ENCODE measurements at regions not wholly inside any gene's neighbourhood (a gene's known extent, or its start where the extent isn't known, plus 50 kb on each side); places are given as distances from the start of the nearest gene placed in this dataset.

DNA sequence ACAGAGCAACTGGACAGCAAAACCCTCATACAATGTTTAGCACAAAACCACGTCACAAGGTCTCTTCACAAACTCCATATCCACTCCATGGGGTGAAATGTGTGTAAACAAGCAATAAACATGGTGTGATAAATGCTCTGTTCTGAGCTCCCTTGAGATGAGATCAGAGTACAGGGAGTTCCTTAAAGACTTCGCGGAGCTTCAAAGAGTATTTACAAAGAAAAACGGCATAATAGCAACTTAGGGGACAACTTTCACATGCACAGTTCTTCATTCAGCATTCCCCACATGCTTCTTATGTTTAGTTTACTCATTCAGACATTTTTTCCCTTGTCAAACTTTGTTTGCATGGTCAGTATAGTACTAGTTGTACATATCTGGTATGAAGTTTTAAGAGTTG lies 52.5 kb upstream of the SUCLG2 start:
- peaks cover 22% of the 10 kb centered on the region for H3K4me1 Mint-ChIP-seq (ENCODE audit: low read depth)
- no peaks in the 10 kb centered on the region for H3K27me3 Mint-ChIP-seq
- no peak for DNase-seq (ENCODE audit: low spot score, unreplicated experiment)
- no peak overlapping the region for H3K4me3 Mint-ChIP-seq (ENCODE audit: low read depth)
- H3K27ac Mint-ChIP-seq: peak overlapping the region; percentile 75
- H3K9me3 Mint-ChIP-seq (ENCODE audit: low read depth): peaks cover 3% of the 10 kb centered on the region
- TF ChIP-seq, protein P1, sequence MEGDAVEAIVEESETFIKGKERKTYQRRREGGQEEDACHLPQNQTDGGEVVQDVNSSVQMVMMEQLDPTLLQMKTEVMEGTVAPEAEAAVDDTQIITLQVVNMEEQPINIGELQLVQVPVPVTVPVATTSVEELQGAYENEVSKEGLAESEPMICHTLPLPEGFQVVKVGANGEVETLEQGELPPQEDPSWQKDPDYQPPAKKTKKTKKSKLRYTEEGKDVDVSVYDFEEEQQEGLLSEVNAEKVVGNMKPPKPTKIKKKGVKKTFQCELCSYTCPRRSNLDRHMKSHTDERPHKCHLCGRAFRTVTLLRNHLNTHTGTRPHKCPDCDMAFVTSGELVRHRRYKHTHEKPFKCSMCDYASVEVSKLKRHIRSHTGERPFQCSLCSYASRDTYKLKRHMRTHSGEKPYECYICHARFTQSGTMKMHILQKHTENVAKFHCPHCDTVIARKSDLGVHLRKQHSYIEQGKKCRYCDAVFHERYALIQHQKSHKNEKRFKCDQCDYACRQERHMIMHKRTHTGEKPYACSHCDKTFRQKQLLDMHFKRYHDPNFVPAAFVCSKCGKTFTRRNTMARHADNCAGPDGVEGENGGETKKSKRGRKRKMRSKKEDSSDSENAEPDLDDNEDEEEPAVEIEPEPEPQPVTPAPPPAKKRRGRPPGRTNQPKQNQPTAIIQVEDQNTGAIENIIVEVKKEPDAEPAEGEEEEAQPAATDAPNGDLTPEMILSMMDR (IDR thresholded peaks at IDR 0.05; ENCODE audit: unreplicated experiment): no peak
- no peaks in the 10 kb centered on the region for H3K36me3 Mint-ChIP-seq (ENCODE audit: insufficient read depth)

DNA sequence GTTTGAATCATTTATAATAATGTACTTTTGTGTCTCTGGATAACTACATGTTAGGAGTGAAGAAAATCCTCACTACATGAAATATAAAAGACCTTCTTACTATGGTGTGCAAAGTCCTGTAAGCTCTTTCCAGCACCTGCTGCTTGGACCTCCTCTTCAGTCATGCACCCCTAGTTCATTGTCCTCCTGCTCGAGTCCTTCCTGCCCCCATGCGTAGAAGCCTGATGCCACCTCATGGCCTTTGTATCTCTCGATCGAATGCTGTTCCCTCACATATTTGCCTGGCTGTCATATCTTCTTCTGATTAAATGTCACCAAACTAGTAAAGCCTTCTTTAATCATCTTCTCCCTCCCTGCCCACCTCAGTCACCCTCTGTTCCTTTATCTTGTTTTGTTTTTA lies 49.9 kb upstream of the SUCLG2 start:
- H3K4me3 Mint-ChIP-seq (ENCODE audit: low read depth): no peak overlapping the region
- DNase-seq (ENCODE audit: low spot score, unreplicated experiment): no peak
- H3K36me3 Mint-ChIP-seq (ENCODE audit: insufficient read depth): no peaks in the 10 kb centered on the region
- peaks cover 19% of the 10 kb centered on the region for H3K4me1 Mint-ChIP-seq (ENCODE audit: low read depth)
- H3K9me3 Mint-ChIP-seq (ENCODE audit: low read depth): no peaks in the 10 kb centered on the region
- H3K27me3 Mint-ChIP-seq: no peaks in the 10 kb centered on the region
- TF ChIP-seq, protein P1 (IDR thresholded peaks at IDR 0.05; ENCODE audit: unreplicated experiment): no peak
- no peak overlapping the region for H3K27ac Mint-ChIP-seq
